ENCODE measurements at regions not wholly inside any gene's neighbourhood (a gene's known extent, or its start where the extent isn't known, plus 50 kb on each side); places are given as distances from the start of the nearest gene placed in this dataset.

- TF ChIP-seq, protein P1, sequence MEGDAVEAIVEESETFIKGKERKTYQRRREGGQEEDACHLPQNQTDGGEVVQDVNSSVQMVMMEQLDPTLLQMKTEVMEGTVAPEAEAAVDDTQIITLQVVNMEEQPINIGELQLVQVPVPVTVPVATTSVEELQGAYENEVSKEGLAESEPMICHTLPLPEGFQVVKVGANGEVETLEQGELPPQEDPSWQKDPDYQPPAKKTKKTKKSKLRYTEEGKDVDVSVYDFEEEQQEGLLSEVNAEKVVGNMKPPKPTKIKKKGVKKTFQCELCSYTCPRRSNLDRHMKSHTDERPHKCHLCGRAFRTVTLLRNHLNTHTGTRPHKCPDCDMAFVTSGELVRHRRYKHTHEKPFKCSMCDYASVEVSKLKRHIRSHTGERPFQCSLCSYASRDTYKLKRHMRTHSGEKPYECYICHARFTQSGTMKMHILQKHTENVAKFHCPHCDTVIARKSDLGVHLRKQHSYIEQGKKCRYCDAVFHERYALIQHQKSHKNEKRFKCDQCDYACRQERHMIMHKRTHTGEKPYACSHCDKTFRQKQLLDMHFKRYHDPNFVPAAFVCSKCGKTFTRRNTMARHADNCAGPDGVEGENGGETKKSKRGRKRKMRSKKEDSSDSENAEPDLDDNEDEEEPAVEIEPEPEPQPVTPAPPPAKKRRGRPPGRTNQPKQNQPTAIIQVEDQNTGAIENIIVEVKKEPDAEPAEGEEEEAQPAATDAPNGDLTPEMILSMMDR (conservative IDR thresholded peaks at IDR 0.05; ENCODE audit: low read depth, low read length) = no peak
- TF ChIP-seq EZH2 (IDR thresholded peaks at IDR 0.05; ENCODE audit: borderline replicate concordance, low read depth, low read length, poor library complexity, severe bottlenecking) = no peak
Measured at GRCh38 chr1:30816211-30817076, 58.9 kb upstream of the LAPTM5 start.
